IPS-NIHi11 (cell line): ENCODE measurements at regions not wholly inside any gene's neighbourhood (a gene's known extent, or its start where the extent isn't known, plus 50 kb on each side); places are given as distances from the start of the nearest gene placed in this dataset.
"Not testable (repeated sequence)": the region's sequence is repeated elsewhere in the genome, so short reads cannot be mapped to it uniquely, and the experiment has no call there.

ENCODE experiments used
- DNase-seq: peaks from one replicate; pipeline ENCODE4 v3.0.0; 2012; ENCODE audit warnings: mixed read lengths, low spot score

DNA sequence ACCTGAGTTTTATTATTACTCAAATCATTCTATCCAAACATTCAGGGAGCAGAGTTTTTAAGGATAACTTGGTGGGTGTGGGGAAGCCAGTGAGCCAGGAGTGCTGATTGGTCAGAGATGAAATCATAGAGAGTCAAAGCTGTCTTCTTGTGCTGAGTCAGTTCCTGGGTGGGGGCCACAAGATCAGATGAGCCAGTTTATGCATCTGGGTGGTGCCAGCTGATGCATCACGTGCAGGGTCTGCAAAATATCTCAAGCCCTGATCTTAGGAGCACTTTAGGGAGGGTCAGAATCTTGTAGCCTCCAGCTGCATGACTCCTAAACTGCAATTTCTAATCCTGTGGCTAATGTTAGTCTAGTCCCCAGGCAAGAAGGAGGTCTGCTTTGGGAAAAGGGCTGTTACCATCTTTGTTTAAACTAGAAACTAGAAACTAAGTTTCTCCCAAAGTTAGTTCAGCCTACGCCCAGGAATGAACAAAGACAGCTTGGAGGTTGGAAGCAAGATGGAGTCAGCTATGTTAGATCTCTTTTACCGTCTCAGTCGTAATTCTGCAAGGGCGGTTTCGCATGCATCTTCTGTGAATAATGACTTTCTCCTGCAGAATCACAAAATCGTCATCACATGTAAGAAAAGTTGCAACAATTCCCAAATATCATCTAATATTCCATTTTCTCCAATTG is 97.5 kb downstream of the ZNF664 start:
- DNase-seq: not testable (repeated sequence)

DNA sequence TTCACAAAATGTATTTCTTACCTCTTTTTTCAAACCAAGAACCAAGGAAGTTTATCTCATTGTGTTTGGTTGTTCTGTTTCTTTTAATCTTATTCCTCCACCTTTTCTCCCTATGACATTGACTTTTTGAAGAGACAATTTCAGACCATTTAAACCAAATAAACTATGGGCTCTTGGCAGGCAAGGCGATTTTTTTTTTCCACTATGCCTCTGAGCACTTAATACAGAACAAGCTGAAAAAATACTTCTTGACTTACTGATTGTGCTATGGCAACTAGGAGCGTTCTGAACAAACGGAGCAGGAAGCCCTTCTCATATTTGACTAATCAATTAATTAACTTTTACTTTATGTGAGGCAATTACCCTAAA is 98.0 kb downstream of the ZNF664 start:
- no peak for DNase-seq

- DNase-seq: no peak
Measured at GRCh38 chr12:124073356-124074035, 100.5 kb downstream of the ZNF664 start.

DNA sequence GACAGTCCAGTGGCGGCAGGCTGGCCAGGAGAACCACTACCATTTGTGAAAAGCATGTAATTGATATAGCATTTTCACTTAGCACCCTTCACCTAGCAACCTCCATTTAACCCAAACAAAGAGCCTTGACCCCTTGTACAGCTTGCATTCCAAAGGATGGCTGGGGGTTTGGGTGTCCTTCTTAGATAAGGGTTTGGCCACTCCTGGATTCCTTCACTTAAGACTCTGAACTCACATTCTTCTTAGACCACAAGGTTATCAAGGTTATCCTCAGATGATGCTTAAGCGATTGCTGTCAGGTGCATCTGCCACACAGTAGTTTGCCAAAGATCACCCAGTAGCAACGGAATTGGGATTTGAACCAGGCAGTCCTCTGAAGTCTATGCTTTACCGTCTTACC is 102.8 kb downstream of the ZNF664 start:
- no peak for DNase-seq

DNA sequence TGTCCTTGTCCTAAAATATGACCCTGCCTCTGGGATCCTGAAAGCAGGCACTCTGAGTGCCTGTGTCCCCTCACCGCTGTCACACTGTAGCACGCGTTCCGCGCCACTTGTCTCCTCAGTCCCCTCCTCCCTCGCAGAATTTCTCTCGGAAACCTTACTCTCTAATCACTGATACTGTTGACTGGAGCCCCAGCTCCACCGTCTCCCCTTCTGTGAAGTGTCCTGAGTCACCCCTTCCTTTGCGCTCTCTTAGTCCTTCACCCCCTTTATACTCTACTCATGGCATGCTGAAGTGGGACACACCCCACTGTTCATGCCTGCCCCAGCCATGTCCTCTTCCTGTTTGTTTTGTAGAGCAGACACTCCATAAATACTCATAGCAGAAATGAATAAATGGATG is 104.7 kb downstream of the ZNF664 start:
- DNase-seq: no peak

DNA sequence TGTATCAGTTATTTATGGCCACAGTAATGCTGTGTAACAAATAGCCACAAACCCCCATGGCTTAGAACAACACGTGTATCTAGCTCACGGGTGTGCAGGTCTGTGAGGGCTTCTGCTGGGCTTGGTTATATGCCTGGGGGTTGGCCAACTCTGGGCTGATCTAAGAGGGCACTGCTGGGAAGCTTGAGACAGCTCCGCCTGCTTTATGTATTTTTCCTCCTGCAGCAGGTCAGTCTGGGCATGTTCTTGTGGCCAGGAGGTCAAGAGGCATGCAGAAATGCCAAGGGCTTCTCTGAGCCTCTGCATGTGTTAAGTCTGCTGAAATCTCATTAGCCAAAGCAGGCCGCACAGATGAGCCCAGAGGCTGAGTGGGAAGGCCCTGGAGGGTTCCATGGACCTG is 105.8 kb downstream of the ZNF664 start:
- DNase-seq: no peak

DNA sequence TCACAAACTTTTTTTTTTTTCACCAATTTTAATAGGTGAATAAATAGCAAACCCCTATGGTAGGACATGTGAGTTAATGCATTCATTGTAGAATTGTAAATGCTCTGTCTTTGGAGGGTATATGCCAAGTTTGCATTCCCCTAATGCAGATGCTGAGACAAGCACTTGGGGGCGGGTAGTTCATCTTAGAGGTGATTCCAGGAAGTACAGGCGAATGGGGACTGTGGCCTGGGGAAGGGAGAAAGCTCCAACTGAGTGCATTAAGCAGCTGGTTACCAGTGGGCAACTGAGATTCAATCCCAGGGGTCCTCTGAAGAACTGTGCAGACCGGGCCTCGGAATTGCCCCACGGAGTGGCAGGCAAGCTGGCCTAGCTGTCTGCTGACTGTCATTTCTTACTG is 107.6 kb downstream of the ZNF664 start:
- no peak for DNase-seq

DNA sequence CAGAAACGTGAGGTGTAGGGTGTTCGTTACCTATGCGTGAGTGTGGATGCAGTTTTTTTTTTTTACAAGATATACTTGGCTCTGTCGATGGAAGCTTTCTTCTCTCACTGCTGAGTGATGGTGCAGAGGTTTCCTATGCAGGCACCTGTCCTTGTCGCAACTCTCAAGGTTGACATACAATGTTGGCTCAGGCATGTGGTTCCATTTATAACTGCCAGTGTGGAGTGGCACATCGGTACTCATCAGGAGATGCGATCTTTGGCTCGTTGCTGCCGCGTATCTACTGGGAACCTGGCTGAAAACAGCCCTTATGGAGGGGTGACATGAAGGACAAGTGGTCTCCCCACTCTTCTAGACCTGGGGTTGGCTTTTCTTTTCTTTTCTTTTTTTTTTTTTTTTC is 109.0 kb downstream of the ZNF664 start:
- DNase-seq: no peak

DNA sequence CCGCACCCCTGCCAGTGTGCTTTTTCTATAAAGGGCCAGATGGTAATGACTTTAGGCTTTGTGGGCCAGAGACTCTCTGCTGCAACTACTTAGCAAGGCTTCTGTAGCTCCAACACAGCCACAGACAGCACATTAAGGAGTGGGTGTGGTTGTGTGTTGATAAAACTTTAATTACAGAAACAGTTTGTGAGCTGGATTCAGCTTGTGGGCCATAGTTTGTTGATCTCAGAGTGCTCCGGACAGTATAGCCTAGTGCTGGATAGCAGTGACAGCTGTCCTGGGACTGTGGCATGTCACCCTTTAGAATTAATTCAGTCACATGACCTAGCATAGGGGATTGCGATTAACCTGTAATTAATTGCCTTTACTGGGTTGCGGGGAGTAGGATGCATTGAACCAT is 109.7 kb downstream of the ZNF664 start:
- no peak for DNase-seq

- DNase-seq: no peak
Measured at GRCh38 chr12:124083708-124084107, 110.7 kb downstream of the ZNF664 start.

GRCh38 chr12:124085419-124086296 is 112.6 kb downstream of the ZNF664 start:
- DNase-seq: no peak

- no peak for DNase-seq
Measured at GRCh38 chr12:124086299-124086898, 113.4 kb downstream of the ZNF664 start.

GRCh38 chr12:124087266-124088051 is 114.4 kb downstream of the ZNF664 start:
- no peak for DNase-seq

DNA sequence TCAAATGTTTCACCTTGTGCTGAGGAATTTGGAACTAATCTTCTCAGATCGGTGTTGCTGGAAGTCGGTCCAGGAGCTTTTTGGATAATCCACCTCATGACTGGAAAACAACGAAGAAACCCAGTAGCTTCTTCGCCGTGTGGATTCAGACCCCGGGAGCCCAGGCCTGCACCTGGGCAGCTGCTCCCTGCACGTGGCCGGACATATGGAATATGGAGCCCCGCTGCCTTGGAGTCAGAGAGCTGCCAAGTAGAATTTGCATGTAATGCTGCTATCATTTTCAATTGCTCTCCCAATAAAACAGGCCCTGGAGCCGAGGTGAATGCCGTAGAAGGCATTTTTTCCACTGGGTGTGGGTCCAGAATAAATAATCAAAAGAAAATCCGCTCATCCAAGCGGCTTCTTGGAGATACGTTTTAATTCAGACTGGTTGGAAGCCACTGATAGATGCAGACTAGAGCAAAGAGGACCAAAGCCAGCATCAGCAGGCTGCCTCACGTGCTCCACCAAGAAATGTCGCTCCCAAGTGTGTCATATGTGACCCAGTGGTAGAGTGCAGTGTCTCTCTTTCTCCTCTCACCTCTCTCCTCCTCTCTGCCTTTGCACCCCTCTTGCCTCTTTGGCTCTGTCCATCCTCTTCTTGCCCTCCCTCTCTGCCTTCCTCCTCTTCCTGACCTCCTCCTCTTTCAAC is 115.3 kb downstream of the ZNF664 start:
- DNase-seq: no peak

DNA sequence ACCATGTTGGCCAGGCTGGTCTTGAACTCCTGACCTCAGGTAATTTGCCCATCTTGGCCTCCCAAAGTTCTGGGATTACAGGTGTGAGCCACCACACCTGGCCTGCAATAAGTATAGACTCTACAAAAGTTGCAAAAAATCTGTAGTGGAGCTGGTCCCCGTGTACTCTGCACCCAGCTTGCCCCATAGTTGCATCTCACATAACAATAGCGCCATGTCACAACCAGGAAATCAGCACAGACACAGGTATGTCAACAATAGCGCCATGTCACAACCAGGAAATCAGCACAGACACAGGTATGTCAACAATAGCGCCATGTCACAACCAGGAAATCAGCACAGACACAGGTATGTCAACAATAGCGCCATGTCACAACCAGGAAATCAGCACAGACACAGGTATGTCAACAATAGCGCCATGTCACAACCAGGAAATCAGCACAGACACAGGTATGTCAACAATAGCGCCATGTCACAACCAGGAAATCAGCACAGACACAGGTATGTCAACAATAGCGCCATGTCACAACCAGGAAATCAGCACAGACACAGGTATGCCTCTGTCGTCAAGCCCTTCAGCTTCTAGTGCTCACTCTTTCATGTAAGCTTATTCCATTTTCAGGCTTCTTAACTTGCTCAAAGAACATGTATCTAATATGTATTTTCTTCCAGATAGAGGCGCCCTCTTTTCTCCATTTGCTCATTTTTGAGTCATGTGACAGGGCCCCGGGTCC is 116.3 kb downstream of the ZNF664 start:
- DNase-seq: not testable (repeated sequence)

GRCh38 chr12:124091835-124092234 is 118.8 kb downstream of the ZNF664 start:
- no peak for DNase-seq

GRCh38 chr12:124092532-124092931 is 119.5 kb downstream of the ZNF664 start:
- DNase-seq: not testable (repeated sequence)

DNA sequence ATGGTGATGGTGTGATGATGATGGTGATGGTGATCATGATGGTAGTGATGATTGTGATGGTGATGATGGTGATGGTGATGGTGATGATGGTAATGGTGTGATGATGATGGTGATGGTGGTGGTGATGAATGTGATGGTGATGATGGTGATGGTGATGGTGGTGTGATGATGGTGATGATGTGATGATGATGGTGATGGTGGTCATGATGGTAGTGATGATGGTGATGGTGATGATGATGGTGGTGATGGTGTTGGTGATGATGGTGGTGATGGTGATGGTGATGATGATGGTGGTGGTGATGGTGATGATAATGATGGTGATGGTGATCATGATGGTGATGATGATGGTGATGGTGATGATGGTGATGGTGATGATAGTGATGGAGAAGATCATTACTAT is 120.3 kb downstream of the ZNF664 start:
- DNase-seq: no peak

- no peak for DNase-seq
Measured at GRCh38 chr12:124094188-124094587, 121.2 kb downstream of the ZNF664 start.

DNA sequence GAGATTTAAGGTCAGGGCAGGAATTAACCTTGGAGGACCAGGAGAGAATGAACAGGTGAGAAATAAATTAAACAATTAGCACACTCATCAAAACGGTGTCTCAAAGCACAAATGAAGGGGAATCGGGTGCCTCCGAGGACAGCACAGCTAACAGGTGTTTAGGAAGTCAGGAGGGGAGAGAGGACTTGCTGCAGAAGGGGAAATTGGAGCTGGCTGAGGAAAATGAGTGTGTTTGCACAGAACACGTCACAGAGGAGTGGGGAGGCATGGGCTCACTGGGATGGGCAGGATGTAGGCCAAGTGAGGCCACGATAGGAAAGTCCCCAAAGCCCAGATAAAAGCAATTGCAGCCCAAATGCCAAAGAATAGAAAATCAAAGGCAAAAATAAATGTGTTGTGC is 121.7 kb downstream of the ZNF664 start:
- no peak for DNase-seq
